B cell (primary cell): ENCODE measurements at regions not wholly inside any gene's neighbourhood (a gene's known extent, or its start where the extent isn't known, plus 50 kb on each side); places are given as distances from the start of the nearest gene placed in this dataset.

ENCODE experiments used
- ATAC-seq: fragments of 200-7000 bp; cut with Tn5 transposase; one replicate; pipeline ENCODE4 v1.10.0; 2021; ENCODE audit warnings: low read depth, mild to moderate bottlenecking, moderate number of reproducible peaks, moderate library complexity
- CTCF ChIA-PET: fragments of 350-600 bp; sonication (Branson Sonifier 250); formaldehyde crosslinking; loops from one replicate; lab custom pipeline; 2021; ENCODE audit warnings: antibody characterized with exemption, inconsistent platforms; lab: Charles Lee
- POLR2A ChIA-PET: fragments of 350-600 bp; sonication (Branson Sonifier 250); formaldehyde crosslinking; loops from one replicate; lab custom pipeline; 2021; ENCODE audit warnings: antibody characterized with exemption; lab: Charles Lee
- DNase-seq: peaks from one replicate; pipeline ENCODE4 v3.0.0; 2013
- H2AFZ ChIP-seq: 2 replicates; pipeline ENCODE4 v1.6.1; 2012; ENCODE audit warnings: mild to moderate bottlenecking, low read depth, low read length; ENCODE audit not compliant: insufficient read depth, poor library complexity, severe bottlenecking
- H3K27ac ChIP-seq, 2 donors: 1 replicate in 1 of 2; 2 replicates in 1 of 2; pipeline ENCODE4 v1.5.1; 2012 to 2013; ENCODE audit warnings: low read length in 2 of 2, mild to moderate bottlenecking in 2 of 2, moderate library complexity in 1 of 2
- H3K27me3 ChIP-seq, 4 experiments: fragments of 200-600 bp in 1 of 4; sonication (generic) in 1 of 4; replicated peaks in 1 of 4; 1 replicate in 2 of 4; 2 replicates in 2 of 4; pipeline versions ENCODE4 v1.6.1 to v1.7.0; 2013 to 2016; ENCODE audit warnings: low read length in 3 of 4, mild to moderate bottlenecking in 2 of 4, mixed read lengths in 1 of 4, moderate library complexity in 1 of 4; ENCODE audit not compliant: insufficient read depth in 4 of 4, control insufficient read depth in 3 of 4; ENCODE audit errors: control extremely low read depth in 1 of 4
- H3K36me3 ChIP-seq, 2 experiments: replicated peaks in 1 of 2; 1 replicate in 1 of 2; 2 replicates in 1 of 2; pipeline versions ENCODE4 v1.6.1 to v1.7.1; 2013; ENCODE audit warnings: low read length in 1 of 2; ENCODE audit not compliant: insufficient read depth in 2 of 2, control insufficient read depth in 1 of 2; ENCODE audit errors: control extremely low read depth in 1 of 2, extremely low read depth in 1 of 2
- H3K4me1 ChIP-seq, 2 donors: fragments of 200-600 bp in 1 of 2; sonication (generic) in 1 of 2; 1 replicate in 1 of 2; 2 replicates in 1 of 2; pipeline versions ENCODE4 v1.5.1 to v1.6.1; 2013 to 2017; ENCODE audit warnings: low read length in 2 of 2; ENCODE audit not compliant: control insufficient read depth in 2 of 2, insufficient read depth in 2 of 2
- H3K4me2 ChIP-seq: replicated peaks from 2 replicates; pipeline ENCODE3; 2012; ENCODE audit warnings: mild to moderate bottlenecking, low read depth, low read length; ENCODE audit not compliant: poor library complexity, severe bottlenecking
- H3K4me3 ChIP-seq, 5 experiments: fragments of 200-600 bp in 1 of 5; sonication (generic) in 1 of 5; 1 replicate in 3 of 5; 2 replicates in 2 of 5; pipeline versions ENCODE4 v1.5.1 to v1.7.0; 2011 to 2016; ENCODE audit warnings: low read length in 4 of 5, mild to moderate bottlenecking in 4 of 5, low read depth in 2 of 5, control low read depth in 1 of 5, moderate library complexity in 1 of 5; ENCODE audit not compliant: insufficient read depth in 1 of 5; ENCODE audit errors: control extremely low read depth in 1 of 5, extremely low read depth in 1 of 5
- H3K79me2 ChIP-seq: fragments of 200-600 bp; sonication (generic); one replicate; pipeline ENCODE4 v1.6.0; 2016; ENCODE audit warnings: low read length; ENCODE audit not compliant: control insufficient read depth, insufficient read depth
- H3K9ac ChIP-seq: fragments of 200-600 bp; sonication (generic); 2 replicates; pipeline ENCODE4 v1.6.1; 2017; ENCODE audit warnings: mild to moderate bottlenecking, low read length, moderate library complexity
- H3K9me3 ChIP-seq, 3 donors: one replicate each; pipeline versions ENCODE4 v1.6.1 to v1.7.1; 2013; ENCODE audit warnings: low read length in 2 of 3; ENCODE audit not compliant: control insufficient read depth in 2 of 3, insufficient read depth in 1 of 3; ENCODE audit errors: control extremely low read depth in 1 of 3
- H4K20me1 ChIP-seq: 2 replicates; pipeline ENCODE4 v1.6.0; 2012; ENCODE audit warnings: mild to moderate bottlenecking, low read length; ENCODE audit not compliant: insufficient read depth, control insufficient read depth, poor library complexity, severe bottlenecking
- H3K27ac Mint-ChIP-seq: one replicate; pipeline ENCODE4 v1.8.0; 2021; ENCODE audit warnings: mixed read lengths
- H3K27me3 Mint-ChIP-seq: one replicate; pipeline ENCODE4 v1.8.0; 2021; ENCODE audit warnings: mixed read lengths
- H3K4me1 Mint-ChIP-seq: one replicate; pipeline ENCODE4 v1.8.0; 2021; ENCODE audit warnings: mixed read lengths
- H3K4me3 Mint-ChIP-seq: one replicate; pipeline ENCODE4 v1.8.0; 2021; ENCODE audit warnings: mixed read lengths
- H3K9me3 Mint-ChIP-seq: one replicate; pipeline ENCODE4 v1.8.0; 2022; ENCODE audit warnings: mixed read lengths; ENCODE audit not compliant: insufficient read depth
- EZH2 ChIP-seq: IDR thresholded peaks from 2 replicates; pipeline ENCODE4 v1.6.1; 2012; ENCODE audit warnings: borderline replicate concordance, low read depth, mild to moderate bottlenecking, moderate library complexity, low read length; ENCODE audit not compliant: insufficient read depth, poor library complexity, severe bottlenecking
- WGBS: methylation state at CpG from one replicate; pipeline ENCODE4 v1.1.5; 2013; ENCODE audit warnings: missing lambda C conversion rate; ENCODE audit not compliant: insufficient coverage; 5-methylcytosine and 5-hydroxymethylcytosine counted together
- intact Hi-C: fragments of 100-400 bp; cut with micrococcal nuclease; formaldehyde crosslinking; loops from one replicate; pipeline ENCODE4 v1.10.0; 2022
- TF ChIP-seq, protein P1 (sequence below): fragments of 200-600 bp; IDR thresholded peaks from one replicate; pipeline ENCODE4 v1.8.0; 2022; ENCODE audit warnings: antibody characterized with exemption, mild to moderate bottlenecking

DNA sequence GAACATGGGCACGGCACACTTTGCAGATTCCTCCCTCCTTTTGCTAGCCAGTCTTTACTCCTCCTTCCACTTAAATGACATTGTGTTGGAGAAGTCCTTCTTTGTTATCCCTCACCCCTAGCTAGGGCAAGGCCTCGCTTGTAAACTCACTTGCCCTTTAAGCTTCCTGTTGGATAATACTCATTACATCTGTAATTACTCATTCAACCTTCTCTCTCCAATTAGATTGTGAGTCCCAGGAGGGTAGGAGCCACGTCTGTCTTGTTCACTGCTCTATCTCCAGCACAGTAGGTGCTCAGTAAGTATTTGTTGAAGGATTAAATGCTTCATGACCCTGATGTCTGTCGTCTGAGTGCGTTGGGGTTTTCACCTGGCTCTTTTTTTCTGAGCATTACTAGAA, 98.7 kb upstream of the USP24 start:
- CTCF ChIA-PET = no interaction called here
- Mint-ChIP-seq H3K4me1 (peaks cover 4% of the 10 kb centered on the region), H3K27me3 (peaks cover 5% of the 10 kb centered on the region), H3K9me3 (no peaks in the 10 kb centered on the region), H3K4me3 (no peak overlapping the region), H3K27ac (no peak overlapping the region)
- WGBS = 100% methylated on average over 2 of the region's 5 CpGs
- H2AFZ ChIP-seq = no peak overlapping the region
- no peak overlapping the region for H3K4me2 ChIP-seq
- H3K9me3 ChIP-seq = no peaks in the 10 kb centered on the region
- H3K27ac ChIP-seq = no peak overlapping the region
- POLR2A ChIA-PET = no interaction called here
- H3K4me3 ChIP-seq = no peak overlapping the region
- DNase-seq (no peak), ATAC-seq (no peak)
- no peaks in the 10 kb centered on the region for H3K36me3 ChIP-seq
- no peaks in the 10 kb centered on the region for H3K4me1 ChIP-seq
- H3K27me3 ChIP-seq = peaks cover 0 to 14% (median 3%) of the 10 kb centered on the region in 4 experiments
- TF ChIP-seq, protein P1, sequence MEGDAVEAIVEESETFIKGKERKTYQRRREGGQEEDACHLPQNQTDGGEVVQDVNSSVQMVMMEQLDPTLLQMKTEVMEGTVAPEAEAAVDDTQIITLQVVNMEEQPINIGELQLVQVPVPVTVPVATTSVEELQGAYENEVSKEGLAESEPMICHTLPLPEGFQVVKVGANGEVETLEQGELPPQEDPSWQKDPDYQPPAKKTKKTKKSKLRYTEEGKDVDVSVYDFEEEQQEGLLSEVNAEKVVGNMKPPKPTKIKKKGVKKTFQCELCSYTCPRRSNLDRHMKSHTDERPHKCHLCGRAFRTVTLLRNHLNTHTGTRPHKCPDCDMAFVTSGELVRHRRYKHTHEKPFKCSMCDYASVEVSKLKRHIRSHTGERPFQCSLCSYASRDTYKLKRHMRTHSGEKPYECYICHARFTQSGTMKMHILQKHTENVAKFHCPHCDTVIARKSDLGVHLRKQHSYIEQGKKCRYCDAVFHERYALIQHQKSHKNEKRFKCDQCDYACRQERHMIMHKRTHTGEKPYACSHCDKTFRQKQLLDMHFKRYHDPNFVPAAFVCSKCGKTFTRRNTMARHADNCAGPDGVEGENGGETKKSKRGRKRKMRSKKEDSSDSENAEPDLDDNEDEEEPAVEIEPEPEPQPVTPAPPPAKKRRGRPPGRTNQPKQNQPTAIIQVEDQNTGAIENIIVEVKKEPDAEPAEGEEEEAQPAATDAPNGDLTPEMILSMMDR = no peak
- no peak for TF ChIP-seq EZH2
- H4K20me1 ChIP-seq = no peaks in the 10 kb centered on the region
- H3K9ac ChIP-seq = no peak overlapping the region
- no peaks in the 10 kb centered on the region for H3K79me2 ChIP-seq
- intact Hi-C loops = no loop called here

DNA sequence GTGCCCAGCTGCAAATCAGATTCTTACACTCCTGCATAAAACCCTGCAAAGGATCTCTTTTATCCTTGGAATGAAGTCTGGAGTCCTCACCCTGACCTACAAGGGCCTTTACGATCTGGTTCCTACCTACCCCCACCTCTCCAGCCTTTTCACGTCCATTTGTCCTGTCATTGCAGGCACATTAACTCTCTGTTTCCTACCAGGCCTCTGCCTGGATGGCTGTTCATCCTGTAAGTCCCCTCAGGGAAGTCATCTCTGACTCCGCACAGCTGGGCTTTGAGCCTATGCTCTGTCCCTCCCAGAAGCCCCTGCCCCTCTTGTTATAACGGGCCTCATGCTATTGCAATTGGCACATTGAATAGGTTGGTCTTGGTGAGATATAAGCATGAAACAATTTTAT, 96.8 kb upstream of the USP24 start:
- no peak for ATAC-seq
- Histone ChIP-seq H3K9me3 (no peaks in the 10 kb centered on the region), H3K4me1 (no peaks in the 10 kb centered on the region), H3K79me2 (no peaks in the 10 kb centered on the region), H4K20me1 (no peaks in the 10 kb centered on the region), H3K4me3 (no peak overlapping the region), H3K36me3 (no peaks in the 10 kb centered on the region), H3K27ac (no peak overlapping the region), H2AFZ (no peak overlapping the region), H3K27me3 (peaks cover 0 to 6% (median 0%) of the 10 kb centered on the region in 4 experiments), H3K4me2 (no peak overlapping the region), H3K9ac (no peak overlapping the region)
- POLR2A ChIA-PET = interaction anchor here (0.7 kb wide), 1 partner anchor 1265 kb away, joined by 9 read pairs; no protein-coding TSS in a partner anchor
- no peaks in the 10 kb centered on the region for H3K4me1 Mint-ChIP-seq
- H3K9me3 Mint-ChIP-seq = peaks cover under 1% of the 10 kb centered on the region
- peaks cover 10% of the 10 kb centered on the region for H3K27me3 Mint-ChIP-seq
- 93% methylated on average over 2 of the region's 4 CpGs for WGBS
- intact Hi-C loops = no loop called here
- TF ChIP-seq, protein P1 = no peak
- no peak for TF ChIP-seq EZH2
- DNase-seq = no peak
- H3K4me3 Mint-ChIP-seq = no peak overlapping the region
- no peak overlapping the region for H3K27ac Mint-ChIP-seq
- CTCF ChIA-PET = interaction anchor here (1.3 kb wide), 1 partner anchor 26 kb away, joined by 3 read pairs; no protein-coding TSS in a partner anchor
